ENCODE measurements at regions not wholly inside any gene's neighbourhood (a gene's known extent, or its start where the extent isn't known, plus 50 kb on each side); places are given as distances from the start of the nearest gene placed in this dataset.

DNA sequence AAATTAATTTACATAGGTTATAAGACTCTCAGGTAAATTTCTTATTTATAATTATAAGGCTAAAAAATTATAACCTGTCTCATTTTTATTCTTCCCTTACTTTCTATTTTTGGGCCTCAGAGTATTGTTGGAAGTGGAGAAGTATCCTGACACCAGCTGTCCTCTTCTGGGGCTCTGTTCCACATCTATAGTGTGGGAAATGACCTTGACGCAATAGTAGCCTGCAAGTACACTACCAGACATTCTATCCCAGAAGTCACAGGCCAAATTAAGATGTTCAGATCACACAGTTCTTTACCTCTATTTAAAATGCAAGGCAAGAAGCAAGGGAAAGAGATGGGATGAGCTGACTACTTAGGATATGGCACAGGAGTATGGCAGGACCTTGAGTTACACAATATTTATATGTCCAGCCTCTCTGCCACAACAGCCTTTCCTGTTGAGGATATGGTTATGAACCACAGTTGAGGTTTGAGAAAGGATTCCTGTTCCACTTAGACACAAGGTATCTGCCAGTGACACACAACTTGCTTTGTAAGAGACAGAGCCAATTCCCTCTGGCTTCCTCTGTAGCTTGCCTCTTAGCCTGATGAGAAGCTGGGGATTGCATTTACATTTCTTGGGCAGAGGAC lies 158.0 kb upstream of the IL12A start:
- no peak for DNase-seq

DNA sequence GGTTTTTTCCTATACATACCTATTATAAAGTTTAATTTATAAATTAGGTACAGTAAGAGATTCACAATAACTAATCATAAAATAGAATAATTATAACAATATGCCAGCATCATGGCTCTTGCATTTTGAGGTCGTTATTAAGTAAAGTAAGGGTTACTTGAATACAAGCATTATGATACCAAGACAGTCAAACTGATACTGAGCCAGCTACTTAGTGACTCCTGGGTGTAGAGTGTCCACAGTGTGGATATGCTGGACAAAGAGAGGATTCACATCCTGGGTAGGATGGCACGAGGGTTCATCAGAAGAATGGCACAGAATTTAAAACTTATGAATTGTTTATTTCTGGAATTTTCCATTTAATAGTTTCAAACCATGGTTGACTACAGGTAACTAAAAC lies 157.2 kb upstream of the IL12A start:
- no peak for DNase-seq

DNA sequence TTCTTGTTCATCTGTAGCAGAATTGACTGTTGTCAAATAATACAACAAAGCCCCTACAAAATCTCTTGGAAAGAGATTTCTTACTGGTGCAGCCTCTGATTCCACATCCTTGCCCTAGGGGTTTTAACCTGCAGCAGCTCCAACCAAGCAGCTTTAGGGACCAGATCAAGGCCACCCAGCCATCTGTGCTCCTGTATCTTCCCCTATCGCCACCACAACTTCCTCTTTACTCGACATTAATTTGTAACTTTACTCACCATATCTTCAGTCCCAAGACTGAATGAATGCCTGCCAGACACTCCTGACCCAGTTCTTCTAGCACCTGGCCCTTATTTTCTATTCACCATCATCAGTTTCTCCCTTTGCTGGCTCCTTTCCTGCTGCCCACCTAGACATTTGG lies 156.6 kb upstream of the IL12A start:
- no peak for DNase-seq

DNA sequence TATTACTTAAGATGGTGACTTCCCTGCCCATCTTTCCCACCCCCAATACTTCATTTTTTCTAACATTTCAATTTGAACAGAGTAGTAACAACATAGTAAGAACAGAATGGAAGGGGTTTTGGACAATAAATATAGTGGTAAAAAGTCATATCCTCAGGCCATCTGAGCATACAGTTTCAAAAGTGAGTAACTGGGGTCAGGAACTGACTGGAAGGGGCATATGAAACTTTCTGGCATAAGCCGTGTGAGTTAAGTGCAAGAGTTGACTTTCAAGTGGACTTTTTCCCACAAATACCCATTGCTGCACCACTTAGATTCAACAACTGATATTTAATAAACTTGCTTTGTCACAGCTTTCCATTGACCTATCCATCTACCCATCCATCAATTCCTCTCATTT lies 153.5 kb upstream of the IL12A start:
- no peak for DNase-seq

DNA sequence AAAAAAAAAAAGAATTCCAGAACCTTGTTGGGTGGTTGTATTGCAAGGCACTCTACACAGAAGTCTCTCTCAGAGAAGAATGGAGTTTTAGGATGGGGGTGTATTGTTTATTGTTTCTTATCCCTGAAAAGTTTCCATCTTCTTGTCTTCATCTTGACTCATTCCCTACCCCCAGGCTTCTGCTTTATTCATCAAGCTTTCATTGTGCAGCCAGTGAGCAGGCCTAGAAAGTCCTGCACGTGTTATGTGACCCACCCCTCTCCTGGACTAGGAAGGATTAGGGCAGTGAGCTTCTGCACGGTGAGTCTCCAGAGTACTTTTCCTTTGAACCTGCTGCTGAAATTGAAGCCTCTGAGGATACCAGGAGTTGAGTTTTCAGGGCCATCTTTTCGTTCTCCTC lies 150.9 kb upstream of the IL12A start:
- no peak for DNase-seq

DNA sequence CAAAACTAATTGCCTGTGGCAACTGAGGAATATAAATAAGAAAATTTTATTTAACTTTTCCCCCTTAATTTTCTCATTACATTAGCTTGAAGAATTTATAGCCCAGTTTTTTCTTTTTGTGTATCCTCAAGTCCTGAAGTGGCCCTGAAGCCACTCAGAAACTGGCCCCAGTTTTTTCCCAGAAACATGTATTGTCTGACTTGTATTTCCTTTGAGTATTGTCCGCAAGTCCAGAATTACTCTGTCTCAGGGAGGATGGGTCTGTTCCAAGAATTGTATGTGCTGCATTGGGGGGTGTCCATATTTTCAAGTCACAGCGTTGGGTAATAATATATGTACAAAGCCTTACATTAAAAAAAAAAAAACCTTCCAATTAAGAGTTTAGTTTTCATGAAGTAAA lies 149.7 kb upstream of the IL12A start:
- no peak for DNase-seq

DNA sequence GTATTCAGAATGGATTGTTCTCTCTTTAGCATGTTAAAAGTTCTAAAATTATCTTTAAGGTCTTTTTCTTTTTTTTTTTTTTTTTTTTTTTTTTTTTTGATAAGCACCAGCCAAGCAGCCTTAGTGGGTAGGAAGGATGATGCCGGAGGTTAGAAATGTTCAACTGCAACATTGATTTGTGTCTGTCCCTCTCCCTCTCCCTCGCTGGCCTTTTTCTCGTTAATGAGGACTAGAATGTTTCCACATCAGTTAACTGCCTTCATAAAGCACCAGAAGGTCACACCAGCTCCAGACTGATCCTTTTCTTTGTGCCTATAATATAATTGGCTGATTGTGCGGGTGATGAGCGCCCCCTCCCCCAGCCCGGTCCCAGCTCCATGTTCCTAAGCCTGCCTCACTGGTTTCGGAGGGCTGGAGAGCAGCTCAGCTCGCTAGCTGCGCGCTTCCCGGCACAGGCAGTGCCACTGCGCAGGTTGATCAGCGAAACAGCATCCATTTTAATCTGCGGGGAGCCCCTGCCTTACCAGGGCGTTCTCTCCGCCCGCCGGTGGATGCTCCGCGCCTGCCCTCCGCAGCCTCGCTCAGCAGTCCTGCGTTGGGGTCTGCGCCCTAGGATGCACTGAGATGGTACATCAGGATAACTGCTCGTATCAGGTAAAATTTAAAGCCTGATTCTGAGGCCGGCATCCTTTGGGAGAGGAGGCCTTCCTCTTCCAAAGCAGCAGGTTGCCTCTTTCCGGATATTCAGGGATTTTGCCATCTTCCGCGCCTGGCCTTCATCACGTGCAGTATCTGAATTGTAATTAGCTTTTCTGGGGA lies 148.9 kb upstream of the IL12A start, which contains the start of gene SCHIP1:
TSS of gene SCHIP1 (plus strand) at position 301 of the 819 bp plus-strand sequence.
- DNase-seq, result no peak

DNA sequence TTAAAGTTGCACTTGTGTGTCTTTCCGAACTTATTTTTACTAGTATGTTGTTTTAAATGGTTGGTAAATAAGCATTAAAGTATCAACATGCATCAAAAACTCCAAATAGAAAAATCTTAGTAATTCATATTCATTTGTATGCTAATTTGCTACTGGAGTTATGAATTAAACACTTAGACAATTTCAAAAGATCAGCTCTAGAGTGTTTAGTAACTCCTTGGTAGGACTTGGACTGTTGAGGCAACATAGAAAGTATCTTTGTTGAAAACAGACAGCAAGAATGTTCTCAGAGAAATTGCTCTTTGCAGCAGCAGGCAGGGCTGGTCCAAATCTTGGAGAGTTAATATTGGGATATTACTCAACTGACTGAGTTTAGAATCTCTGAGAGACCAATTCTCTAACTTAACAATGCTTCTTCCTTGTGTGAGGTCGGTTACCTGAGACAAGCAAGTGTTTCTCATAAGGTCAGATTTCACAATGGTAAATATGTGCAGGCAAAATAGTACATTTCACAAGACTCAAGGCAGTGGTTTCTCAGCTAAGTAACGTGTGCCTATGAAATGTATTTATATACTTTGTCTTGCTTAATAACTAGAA lies 147.8 kb upstream of the IL12A start:
- no peak for DNase-seq

DNA sequence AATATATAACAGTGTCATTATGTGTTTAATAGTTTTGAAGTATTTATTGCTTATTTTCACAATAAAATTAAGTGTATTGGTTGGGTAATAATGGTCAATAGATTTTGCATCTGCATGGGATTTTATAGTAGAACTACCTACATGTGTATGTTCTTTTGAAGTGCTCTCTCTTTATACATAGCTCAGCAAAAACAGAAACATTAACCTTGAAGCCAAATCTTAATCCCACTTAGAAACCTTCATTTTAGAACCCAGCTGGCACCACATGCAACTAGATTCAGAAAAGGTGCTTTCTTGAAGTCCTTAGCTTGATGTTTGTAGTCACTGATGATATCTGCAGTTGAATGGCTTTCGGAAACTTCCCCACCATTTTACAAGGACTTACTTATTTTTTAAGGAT lies 146.9 kb upstream of the IL12A start:
- no peak for DNase-seq

DNA sequence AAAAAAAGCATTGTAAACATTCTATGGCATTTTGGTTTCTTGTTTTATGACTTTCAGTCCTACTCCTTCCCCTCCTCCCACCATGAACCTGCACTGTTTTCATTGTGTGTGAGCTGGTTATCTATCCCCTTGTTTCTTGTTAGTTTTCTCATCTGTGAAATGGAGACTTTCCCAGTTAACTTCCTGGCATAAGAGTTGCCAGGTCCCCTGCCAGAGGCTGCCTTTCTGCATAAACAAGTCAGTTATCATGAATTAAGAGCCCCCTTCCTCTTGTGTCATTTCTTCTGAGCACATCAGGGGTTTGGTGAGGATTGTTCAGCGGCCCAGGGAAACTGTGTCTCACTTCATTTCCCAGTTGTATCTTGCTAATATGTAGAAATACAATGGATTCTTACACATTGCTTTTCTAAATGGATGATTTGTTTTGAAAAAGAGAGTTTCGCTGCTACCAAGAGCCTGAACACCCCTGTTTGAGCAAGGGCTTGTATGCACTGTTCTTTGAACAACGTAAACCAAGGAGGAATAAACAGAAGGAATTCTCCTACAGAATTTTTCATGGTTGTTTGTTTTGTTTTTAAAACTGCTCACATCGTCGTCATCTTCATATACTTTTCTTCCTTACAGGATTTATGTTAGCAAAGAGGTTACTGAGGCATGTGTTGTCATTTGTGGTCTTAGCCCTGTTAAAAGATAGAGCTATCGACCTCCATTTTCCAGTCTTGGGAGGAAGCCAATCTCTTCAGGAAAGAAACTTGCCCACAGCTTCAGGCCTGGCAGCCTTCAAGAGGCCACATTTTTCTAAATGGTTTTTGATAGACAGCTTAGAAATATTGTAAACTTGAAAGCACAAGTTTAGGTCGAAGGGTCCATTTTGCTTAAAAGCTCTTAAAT lies 144.6 kb upstream of the IL12A start:
- no peak for DNase-seq

DNA sequence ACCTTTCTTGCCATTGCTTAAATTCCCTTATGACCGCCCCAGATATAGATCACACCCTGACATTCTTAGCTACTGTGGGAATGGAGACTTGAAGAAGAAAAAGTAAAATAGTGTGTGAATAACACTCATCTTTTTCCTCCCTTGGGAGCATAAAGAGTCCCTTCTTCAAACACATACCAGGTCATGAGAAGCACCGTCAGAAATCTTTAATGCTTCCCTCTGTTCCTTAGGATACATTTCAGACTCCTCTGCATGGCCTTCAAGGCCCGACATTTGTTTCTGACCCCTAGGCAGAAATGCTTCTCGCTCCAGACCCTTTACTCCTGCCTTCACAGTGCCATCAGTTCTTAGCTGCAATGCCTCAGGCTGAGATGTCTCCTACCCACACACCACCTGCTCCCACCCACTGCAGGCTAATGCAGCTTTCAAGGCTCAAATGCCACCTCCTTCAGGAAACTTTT lies 143.8 kb upstream of the IL12A start:
- DNase-seq, result no peak

DNA sequence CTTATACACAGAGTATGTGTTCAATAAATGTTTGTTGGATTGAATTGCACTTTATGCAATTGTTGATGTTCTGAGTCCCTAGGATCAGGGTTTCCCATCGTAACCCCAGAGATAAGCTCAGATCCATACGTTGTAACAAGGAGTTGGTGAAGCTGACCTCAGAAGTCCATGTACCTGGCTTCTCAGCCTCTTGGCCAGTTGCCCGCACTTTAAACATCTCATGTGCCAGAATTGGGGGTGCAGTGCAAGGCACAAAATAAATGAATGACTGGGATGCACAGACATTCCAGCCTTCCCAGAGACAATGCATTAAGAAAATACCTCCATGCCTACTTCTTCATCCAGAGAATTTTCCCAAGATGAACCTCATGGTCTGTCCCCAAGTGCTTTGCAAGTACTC lies 142.9 kb upstream of the IL12A start:
- DNase-seq, result no peak

DNA sequence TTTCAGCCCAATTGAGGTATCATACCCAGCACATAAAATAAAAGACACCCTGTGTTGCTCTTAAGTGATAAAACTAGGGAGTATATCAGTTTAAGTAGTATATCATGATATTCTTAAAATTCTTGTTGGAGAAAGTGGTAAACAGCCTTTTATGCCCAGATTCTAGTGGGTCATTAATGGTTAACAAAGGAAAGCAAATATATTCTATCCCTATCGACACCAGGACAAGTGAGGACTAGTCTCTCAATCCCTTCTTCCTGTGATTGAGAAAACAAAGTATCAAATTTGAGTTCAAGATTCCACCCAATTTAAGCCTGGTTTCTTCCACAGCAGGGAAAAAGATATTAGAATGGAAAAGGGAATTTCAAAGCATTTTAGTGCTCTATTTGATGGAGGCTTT lies 142.4 kb upstream of the IL12A start:
- no peak for DNase-seq

DNA sequence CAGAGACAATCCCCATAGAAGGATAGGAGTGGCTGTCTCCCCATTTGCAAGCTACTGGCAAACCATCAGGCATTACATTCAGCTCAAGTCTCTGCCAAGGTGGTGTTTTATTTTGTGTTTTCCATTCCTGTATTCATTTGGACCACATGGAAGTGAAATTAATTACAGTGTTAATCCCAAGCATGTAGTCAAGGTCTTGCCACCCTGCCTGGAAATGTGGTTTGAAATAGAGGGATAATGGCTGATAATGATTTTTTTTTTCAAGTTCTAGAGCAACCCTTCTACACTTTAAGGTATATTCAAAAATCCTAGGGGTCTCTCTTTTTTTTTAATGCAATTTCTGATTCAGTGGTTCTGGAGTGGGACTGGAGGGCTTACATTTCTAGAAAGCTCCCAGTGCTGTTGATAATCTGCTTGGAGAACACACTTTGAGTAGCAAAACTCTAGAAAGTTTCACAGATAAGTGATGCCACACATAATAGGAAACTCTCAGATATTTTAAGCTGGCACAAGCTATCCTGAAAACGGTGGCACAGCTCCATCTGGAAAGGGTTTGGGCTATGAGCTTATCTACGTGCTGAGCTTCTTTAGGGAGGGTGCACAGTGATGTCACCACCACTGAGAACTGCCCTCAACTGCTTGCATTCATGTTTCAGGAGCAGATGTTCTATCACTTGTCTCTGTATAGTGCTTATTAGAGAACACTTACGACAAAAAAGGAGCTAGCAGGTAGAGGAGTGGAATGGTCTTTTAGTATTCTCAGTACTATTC lies 140.1 kb upstream of the IL12A start:
- DNase-seq, result no peak

DNA sequence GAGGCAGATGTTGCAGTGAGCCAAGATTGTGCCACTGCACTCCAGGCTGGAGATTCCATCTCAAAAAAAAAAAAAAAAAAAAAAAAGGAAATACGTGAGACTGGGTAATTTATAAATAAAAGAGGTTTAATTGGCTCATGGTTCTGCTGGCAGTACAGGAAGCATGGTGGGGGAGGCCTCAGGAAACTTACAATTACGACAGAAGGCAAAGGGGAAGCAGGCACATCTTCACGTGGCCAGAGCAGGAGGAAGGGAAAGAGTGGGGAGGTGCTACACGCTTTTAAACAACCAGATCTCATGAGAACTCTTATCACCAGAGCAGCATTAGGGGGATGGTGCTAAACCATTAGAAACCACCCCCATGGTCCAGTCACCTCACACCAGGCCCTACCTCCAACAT lies 138.2 kb upstream of the IL12A start:
- no peak for DNase-seq

DNA sequence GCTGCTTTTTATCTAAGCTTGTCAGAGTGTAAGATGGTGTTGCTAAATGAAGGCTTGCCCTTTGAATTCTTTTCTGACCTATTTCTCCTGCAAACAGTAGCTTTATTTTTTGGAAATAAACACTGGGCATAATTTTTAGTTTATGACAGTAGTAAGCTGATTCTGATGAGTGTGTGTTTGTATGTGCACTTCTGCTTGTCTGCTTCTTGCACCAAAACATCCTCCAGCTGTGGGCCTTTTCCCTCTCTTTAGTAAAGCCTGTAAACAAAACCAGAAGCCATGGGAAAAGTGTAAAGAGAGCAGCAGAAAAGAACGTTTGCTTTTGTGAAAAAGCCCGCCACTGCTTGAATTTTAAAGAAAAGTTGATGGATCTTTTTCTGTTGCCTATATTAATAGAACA lies 136.4 kb upstream of the IL12A start:
- no peak for DNase-seq

DNA sequence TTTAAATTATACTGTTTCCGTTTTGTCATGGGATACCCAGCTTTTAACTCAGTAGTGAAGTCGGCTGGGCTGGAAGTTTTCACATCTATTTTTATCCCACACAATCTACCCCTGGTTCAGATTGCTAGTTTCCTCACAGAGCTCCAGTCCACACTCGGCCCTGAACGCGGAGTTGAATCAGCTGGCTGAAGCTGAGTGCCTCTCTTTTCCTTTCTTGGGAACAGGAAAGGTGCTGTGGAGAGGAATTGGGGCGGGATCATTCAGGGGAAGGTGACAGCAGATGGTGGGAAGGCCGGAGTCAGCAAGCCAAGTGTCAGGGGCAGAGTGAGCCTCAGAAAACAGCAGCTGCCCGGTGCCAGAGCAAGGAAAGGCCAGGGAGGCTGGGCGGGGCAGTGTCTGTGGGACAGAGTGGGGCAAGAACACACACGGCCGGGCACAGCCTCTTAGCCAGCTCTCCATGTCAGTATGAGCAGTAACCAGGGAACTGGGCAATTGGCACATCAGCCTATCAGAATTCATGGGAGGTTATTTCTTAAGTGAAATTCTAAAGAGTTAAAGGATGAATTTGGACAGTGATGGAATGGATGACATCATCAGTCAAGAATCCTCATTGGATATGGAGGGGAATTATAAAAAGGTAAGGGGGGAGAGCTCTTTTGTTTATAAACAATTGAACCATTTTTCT lies 135.7 kb upstream of the IL12A start:
- no peak for DNase-seq

DNA sequence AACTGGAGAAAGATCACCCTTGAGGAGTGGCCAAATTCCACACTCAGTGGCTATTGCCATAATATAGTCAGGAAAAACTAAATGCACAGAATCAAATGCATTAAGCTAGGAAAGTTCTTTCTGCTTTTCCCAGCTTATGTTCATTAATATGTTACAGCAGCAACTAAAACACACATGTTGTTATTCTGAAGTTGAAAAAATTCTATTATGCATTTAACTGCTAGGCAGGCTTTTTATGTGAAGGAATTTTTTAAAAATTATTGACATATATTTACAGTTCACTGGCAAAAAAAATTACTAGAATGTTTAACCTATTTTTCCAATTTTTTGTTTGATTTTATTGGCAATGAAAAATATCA lies 135.2 kb upstream of the IL12A start:
- DNase-seq, result no peak

DNA sequence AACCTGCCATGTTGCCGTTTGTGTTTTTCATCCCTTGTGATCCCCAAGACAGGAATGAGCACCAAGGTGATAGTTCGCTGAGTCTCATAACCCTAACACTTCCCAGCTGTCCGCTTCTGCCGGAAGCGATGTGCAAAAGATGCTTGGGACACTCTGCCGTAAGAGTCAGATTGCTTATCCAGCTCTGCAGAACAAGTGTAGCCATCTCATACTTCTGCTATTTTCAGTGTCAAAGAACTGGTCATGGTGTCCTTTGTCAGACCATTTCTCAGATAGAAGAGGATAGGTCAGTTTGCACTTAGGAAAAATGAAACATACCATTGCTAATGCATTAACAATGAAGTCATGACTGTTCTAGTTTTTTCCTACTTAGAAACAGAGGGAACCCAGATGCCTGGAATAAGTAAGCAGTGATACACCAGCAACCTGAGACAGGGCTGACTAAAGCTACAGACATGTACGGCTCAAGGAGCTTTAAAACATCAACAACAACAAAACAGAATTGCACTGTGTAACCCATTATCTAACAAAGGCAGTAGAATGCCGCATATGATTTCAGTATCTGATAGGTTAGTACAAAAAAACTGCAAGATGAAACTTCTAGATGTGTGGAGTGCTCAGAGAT lies 134.0 kb upstream of the IL12A start:
- no peak for DNase-seq

DNA sequence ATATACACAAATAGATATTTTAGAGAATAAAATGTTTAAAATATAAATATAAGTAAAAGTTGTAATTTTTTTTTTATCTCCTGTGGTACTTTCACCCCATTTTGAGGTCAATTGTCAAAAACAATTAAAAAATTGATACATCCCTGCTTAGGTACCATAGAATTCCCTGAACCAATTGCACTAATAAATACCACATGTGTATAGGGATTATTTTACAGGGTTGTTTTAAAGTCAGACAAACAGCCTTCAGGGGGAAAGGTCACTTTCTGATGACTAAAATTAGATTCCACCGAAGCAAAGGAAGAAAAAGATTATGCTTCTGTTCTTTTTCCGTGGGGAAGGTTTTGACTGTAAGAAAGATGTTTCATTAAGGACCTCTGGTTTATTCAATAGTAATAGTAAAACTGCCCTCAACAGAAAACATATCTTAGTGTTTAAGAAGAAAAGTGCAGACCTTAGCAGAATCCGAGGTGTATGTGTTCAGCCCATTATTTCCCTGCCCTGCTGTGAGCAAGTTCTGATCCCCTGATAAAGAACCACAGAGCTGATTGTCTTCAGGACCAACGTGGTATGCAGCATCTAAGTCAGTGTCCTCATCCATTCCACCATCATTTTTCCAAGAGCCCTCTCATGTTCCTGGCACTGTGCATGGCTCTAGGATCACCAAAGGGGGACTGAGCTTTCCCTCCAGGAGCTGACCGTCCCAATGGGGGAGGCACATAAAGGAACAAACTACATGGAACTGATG lies 132.9 kb upstream of the IL12A start:
- no peak for DNase-seq

Data from NCI-H510A (cell line).